HL-60 (cell line): ENCODE measurements at regions not wholly inside any gene's neighbourhood (a gene's known extent, or its start where the extent isn't known, plus 50 kb on each side); places are given as distances from the start of the nearest gene placed in this dataset.

Source experiments
- DNase-seq, 2 experiments: peaks; one replicate each; pipeline ENCODE4 v3.0.0-alpha.2; 2010 to 2020; ENCODE audit warnings: low read depth in 1 of 2, low spot score in 1 of 2
- H3K27ac ChIP-seq: fragments of 250-450 bp; sonication (Bioruptor Pico); replicated peaks from 2 replicates; pipeline ENCODE4 v1.5.1; 2020; ENCODE audit warnings: mild to moderate bottlenecking, moderate library complexity
- H3K27me3 ChIP-seq: fragments of 250-450 bp; sonication (Bioruptor Pico); 2 replicates; pipeline ENCODE4 v1.5.1; 2021; ENCODE audit warnings: mild to moderate bottlenecking, moderate library complexity; ENCODE audit not compliant: insufficient read depth, poor library complexity, severe bottlenecking
- H3K4me3 ChIP-seq: replicated peaks from 2 replicates; pipeline ENCODE4 v1.5.1; 2011; ENCODE audit warnings: mild to moderate bottlenecking, control low read depth, low read length; ENCODE audit not compliant: insufficient read depth
- CTCF ChIP-seq: IDR thresholded peaks from one replicate; pipeline ENCODE4 v1.5.1; 2011; ENCODE audit warnings: low read length, control low read depth, inconsistent platforms; ENCODE audit not compliant: insufficient read depth
- GABPA ChIP-seq: IDR thresholded peaks from 2 replicates; pipeline ENCODE4 v1.6.1; 2012; ENCODE audit warnings: low read depth
- POLR2AphosphoS5 ChIP-seq: IDR thresholded peaks from 2 replicates; pipeline ENCODE4 v1.6.1; 2012; ENCODE audit warnings: low read depth
- REST ChIP-seq: IDR thresholded peaks from 2 replicates; pipeline ENCODE4 v1.6.1; 2012; ENCODE audit warnings: low read depth; ENCODE audit not compliant: insufficient replicate concordance
- SPI1 ChIP-seq: IDR thresholded peaks from 2 replicates; pipeline ENCODE4 v1.6.1; 2012; ENCODE audit warnings: low read depth, mild to moderate bottlenecking, borderline replicate concordance

- Histone ChIP-seq H3K27me3 (no peaks in the 10 kb centered on the region), H3K27ac (no peak overlapping the region), H3K4me3 (no peak overlapping the region)
- DNase-seq = no peak
- TF ChIP-seq SPI1 = no peak
- TF ChIP-seq REST = no peak
- no peak for TF ChIP-seq POLR2AphosphoS5
- no peak for TF ChIP-seq GABPA
- no peak for TF ChIP-seq CTCF
Measured at GRCh38 chr4:58961925-58962324, 1851.7 kb upstream of the IGFBP7 start.

- Histone ChIP-seq H3K27ac (no peak overlapping the region), H3K4me3 (no peak overlapping the region), H3K27me3 (no peaks in the 10 kb centered on the region)
- no peak for DNase-seq
- no peak for TF ChIP-seq REST
- no peak for TF ChIP-seq SPI1
- no peak for TF ChIP-seq CTCF
- no peak for TF ChIP-seq POLR2AphosphoS5
- no peak for TF ChIP-seq GABPA
Measured at GRCh38 chr4:58962424-58962823, 1852.2 kb upstream of the IGFBP7 start.

- DNase-seq = no peak
- Histone ChIP-seq H3K4me3 (no peak overlapping the region), H3K27me3 (no peaks in the 10 kb centered on the region), H3K27ac (no peak overlapping the region)
- no peak for TF ChIP-seq SPI1
- TF ChIP-seq GABPA = no peak
- no peak for TF ChIP-seq CTCF
- TF ChIP-seq POLR2AphosphoS5 = no peak
- no peak for TF ChIP-seq REST
Measured at GRCh38 chr4:58981828-58982227, 1871.6 kb upstream of the IGFBP7 start.
